RWPE2 (cell line): ENCODE measurements at regions not wholly inside any gene's neighbourhood (a gene's known extent, or its start where the extent isn't known, plus 50 kb on each side); places are given as distances from the start of the nearest gene placed in this dataset.
A peak's percentile ranks its signal among the peaks of the same experiment; 100 is the strongest.

ENCODE experiments used
- ATAC-seq: fragments of 200-7000 bp; cut with Tn5 transposase; 3 replicates; pipeline ENCODE4 v1.9.1; 2021; ENCODE audit warnings: low read depth
- DNase-seq: peaks from one replicate; pipeline ENCODE4 v3.0.0-alpha.2; 2020; ENCODE audit warnings: low spot score
- H3K27ac ChIP-seq: fragments of 450-650 bp; 2 replicates; pipeline ENCODE4 v1.5.1; 2017; ENCODE audit warnings: mild to moderate bottlenecking; ENCODE audit not compliant: poor library complexity, severe bottlenecking
- H3K27me3 ChIP-seq: fragments of 250-450 bp; sonication (Bioruptor Pico); 2 replicates; pipeline ENCODE4 v1.5.1; 2021; ENCODE audit warnings: mild to moderate bottlenecking, moderate library complexity; ENCODE audit not compliant: insufficient read depth, poor library complexity, severe bottlenecking
- H3K36me3 ChIP-seq: fragments of 250-450 bp; sonication (Bioruptor Pico); 2 replicates; pipeline ENCODE4 v1.5.1; 2020; ENCODE audit warnings: low read depth, mild to moderate bottlenecking, moderate library complexity
- H3K4me1 ChIP-seq: fragments of 250-450 bp; sonication (Bioruptor Pico); 2 replicates; pipeline ENCODE4 v1.5.1; 2021; ENCODE audit warnings: mild to moderate bottlenecking, moderate library complexity; ENCODE audit not compliant: insufficient read depth, poor library complexity, severe bottlenecking
- H3K4me3 ChIP-seq: fragments of 250-450 bp; sonication (Bioruptor Pico); 2 replicates; pipeline ENCODE4 v1.5.1; 2021; ENCODE audit warnings: mild to moderate bottlenecking, moderate library complexity; ENCODE audit not compliant: severe bottlenecking
- H3K9me3 ChIP-seq: fragments of 250-450 bp; sonication (Bioruptor Pico); 2 replicates; pipeline ENCODE4 v1.5.1; 2021; ENCODE audit warnings: mild to moderate bottlenecking, moderate library complexity; ENCODE audit not compliant: severe bottlenecking
- TF ChIP-seq, protein P1 (sequence below): fragments of 450-650 bp; IDR thresholded peaks from one replicate; pipeline ENCODE4 v1.5.1; 2017; ENCODE audit warnings: mild to moderate bottlenecking, moderate library complexity; ENCODE audit not compliant: poor library complexity, severe bottlenecking

DNA sequence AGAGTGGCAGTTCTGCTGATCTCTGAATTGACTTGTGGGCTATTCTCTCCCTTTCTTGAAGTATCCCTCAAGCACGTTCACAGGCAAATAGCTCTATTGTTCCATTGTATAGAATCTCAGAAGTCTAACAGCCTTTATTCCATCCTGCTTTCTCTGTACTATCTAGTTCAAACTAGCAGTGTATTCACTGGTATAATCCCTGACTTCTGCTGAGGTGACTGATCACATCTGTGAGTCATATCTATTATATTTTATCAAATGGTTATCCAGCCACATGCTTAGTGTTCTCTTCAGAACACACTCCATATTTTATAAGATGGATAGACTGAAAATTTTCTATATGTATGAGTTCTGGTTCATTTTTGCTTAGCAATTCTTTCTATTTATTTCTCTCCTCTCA is 866.1 kb downstream of the C12orf50 start:
- TF ChIP-seq, protein P1, sequence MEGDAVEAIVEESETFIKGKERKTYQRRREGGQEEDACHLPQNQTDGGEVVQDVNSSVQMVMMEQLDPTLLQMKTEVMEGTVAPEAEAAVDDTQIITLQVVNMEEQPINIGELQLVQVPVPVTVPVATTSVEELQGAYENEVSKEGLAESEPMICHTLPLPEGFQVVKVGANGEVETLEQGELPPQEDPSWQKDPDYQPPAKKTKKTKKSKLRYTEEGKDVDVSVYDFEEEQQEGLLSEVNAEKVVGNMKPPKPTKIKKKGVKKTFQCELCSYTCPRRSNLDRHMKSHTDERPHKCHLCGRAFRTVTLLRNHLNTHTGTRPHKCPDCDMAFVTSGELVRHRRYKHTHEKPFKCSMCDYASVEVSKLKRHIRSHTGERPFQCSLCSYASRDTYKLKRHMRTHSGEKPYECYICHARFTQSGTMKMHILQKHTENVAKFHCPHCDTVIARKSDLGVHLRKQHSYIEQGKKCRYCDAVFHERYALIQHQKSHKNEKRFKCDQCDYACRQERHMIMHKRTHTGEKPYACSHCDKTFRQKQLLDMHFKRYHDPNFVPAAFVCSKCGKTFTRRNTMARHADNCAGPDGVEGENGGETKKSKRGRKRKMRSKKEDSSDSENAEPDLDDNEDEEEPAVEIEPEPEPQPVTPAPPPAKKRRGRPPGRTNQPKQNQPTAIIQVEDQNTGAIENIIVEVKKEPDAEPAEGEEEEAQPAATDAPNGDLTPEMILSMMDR = no peak
- Histone ChIP-seq H3K9me3 (no peaks in the 10 kb centered on the region), H3K27me3 (no peaks in the 10 kb centered on the region), H3K27ac (no peak overlapping the region), H3K4me3 (no peak overlapping the region), H3K36me3 (no peaks in the 10 kb centered on the region), H3K4me1 (peaks cover 13% of the 10 kb centered on the region)
- ATAC-seq = 0 out of 3 replicates have a peak, but pooled peaks have one; percentile 27
- no peak for DNase-seq

GRCh38 chr12:87160848-87161601 is 868.2 kb downstream of the C12orf50 start:
- Histone ChIP-seq H3K4me3 (no peak overlapping the region), H3K36me3 (no peaks in the 10 kb centered on the region), H3K27me3 (no peaks in the 10 kb centered on the region), H3K9me3 (no peaks in the 10 kb centered on the region), H3K4me1 (peaks cover 22% of the 10 kb centered on the region), H3K27ac (peak overlapping the region; percentile 48)
- no peak for DNase-seq
- ATAC-seq = peak; percentile 59
- TF ChIP-seq, protein P1 = no peak

DNA sequence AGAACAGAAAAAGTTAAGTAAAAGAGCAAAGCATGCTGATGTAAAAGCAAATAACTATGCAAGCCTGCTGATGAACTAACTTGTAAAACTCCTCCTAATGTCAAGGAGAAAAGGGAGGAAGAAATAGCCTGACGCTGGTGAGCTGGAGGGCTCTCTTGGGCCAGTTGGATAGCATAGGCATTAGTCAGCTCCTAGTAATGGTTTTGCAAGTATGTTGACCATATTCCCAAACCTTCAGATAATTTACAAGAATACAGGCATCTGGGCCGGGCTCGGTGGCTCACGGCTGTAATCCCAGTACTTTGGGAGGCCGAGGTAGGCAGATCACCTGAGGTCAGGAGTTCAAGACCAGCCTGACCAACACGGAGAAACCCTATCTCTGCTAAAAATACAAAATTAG is 871.4 kb downstream of the C12orf50 start:
- peak; percentile 64 for DNase-seq
- Histone ChIP-seq H3K9me3 (no peaks in the 10 kb centered on the region), H3K36me3 (no peaks in the 10 kb centered on the region), H3K4me3 (no peak overlapping the region), H3K27ac (peak overlapping the region; percentile 49), H3K4me1 (peaks cover 29% of the 10 kb centered on the region), H3K27me3 (no peaks in the 10 kb centered on the region)
- ATAC-seq = peak; percentile 99
- TF ChIP-seq, protein P1 = no peak

GRCh38 chr12:87155621-87156020 is 873.6 kb downstream of the C12orf50 start:
- H3K4me1 ChIP-seq = peaks cover 30% of the 10 kb centered on the region
- ATAC-seq (no peak), DNase-seq (no peak)
- H3K27me3 ChIP-seq = no peaks in the 10 kb centered on the region
- H3K4me3 ChIP-seq = no peak overlapping the region
- peak overlapping the region; percentile 23 for H3K27ac ChIP-seq
- no peaks in the 10 kb centered on the region for H3K9me3 ChIP-seq
- TF ChIP-seq, protein P1 = no peak
- no peaks in the 10 kb centered on the region for H3K36me3 ChIP-seq
